Skeletal muscle satellite cell (primary cell): ENCODE measurements at regions not wholly inside any gene's neighbourhood (a gene's known extent, or its start where the extent isn't known, plus 50 kb on each side); places are given as distances from the start of the nearest gene placed in this dataset.
"Not testable (repeated sequence)": the region's sequence is repeated elsewhere in the genome, so short reads cannot be mapped to it uniquely, and the experiment has no call there.

Source experiments
- H3K27me3 ChIP-seq: 2 replicates; pipeline ENCODE4 v1.7.0; 2013; ENCODE audit warnings: low read length; ENCODE audit not compliant: control insufficient read depth, insufficient read depth
- H3K36me3 ChIP-seq: 2 replicates; pipeline ENCODE4 v1.7.0; 2013; ENCODE audit warnings: mild to moderate bottlenecking, control low read depth, low read length; ENCODE audit not compliant: insufficient read depth
- H3K4me1 ChIP-seq: 2 replicates; pipeline ENCODE4 v1.7.0; 2013; ENCODE audit warnings: low read length; ENCODE audit not compliant: control insufficient read depth, insufficient read depth
- H3K4me2 ChIP-seq: 2 replicates; pipeline ENCODE4 v1.7.0; 2013; ENCODE audit warnings: mild to moderate bottlenecking, low read length
- H3K4me3 ChIP-seq: 2 replicates; pipeline ENCODE4 v1.7.0; 2013; ENCODE audit warnings: low read length
- H3K9ac ChIP-seq: 2 replicates; pipeline ENCODE4 v1.7.0; 2013; ENCODE audit warnings: mild to moderate bottlenecking, low read depth, low read length, moderate library complexity
- H3K9me3 ChIP-seq: replicated peaks from 2 replicates; pipeline ENCODE4 v1.7.0; 2013; ENCODE audit warnings: mild to moderate bottlenecking, control low read depth, low read length

DNA sequence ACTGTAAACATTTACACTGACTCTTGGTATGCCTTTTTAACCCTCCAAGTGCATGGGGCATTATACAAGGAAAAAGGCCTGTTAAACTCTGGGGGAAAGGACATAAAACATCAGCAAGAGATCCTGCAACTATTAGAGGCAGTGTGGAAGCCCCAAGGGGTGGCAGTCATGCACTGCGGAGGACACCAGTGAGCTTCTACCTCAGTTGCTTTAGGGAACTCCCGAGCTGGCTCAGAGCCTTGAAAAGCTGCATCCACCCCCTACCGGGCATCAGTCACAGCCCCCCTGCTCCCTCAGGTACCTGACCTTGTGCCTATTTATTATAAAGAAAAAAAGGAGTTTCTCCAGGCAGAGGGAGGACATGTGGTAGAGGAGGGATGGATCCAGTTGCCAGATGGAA is 695.6 kb upstream of the LMO3 start:
- no peak overlapping the region for H3K9ac ChIP-seq
- H3K27me3 ChIP-seq: no peaks in the 10 kb centered on the region
- H3K4me1 ChIP-seq: peaks cover 15% of the 10 kb centered on the region
- H3K9me3 ChIP-seq: peaks cover 10% of the 10 kb centered on the region
- no peak overlapping the region for H3K4me3 ChIP-seq
- no peak overlapping the region for H3K4me2 ChIP-seq
- no peaks in the 10 kb centered on the region for H3K36me3 ChIP-seq

DNA sequence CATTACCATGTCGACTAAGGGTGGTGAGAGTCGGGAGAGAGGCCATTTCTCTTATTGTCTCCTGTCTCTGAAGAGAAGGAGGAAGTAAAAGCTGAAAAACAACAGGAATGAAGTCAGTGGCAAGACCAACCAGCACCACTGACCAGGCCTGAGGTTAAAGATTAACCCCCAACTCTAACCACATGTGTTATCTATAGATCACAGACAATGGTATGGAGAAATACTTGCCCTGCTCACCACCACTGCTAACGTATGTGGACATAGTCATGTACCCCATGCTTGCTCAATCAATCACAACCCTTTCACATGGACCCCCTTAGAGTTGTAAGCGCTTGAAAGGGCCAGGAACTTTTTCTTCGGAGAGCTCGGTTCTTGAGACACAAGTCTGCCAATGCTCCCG is 690.9 kb upstream of the LMO3 start:
- no peaks in the 10 kb centered on the region for H3K4me1 ChIP-seq
- H3K9ac ChIP-seq: no peak overlapping the region
- H3K27me3 ChIP-seq: no peaks in the 10 kb centered on the region
- peaks cover 3% of the 10 kb centered on the region for H3K9me3 ChIP-seq
- H3K4me3 ChIP-seq: no peak overlapping the region
- H3K36me3 ChIP-seq: no peaks in the 10 kb centered on the region
- no peak overlapping the region for H3K4me2 ChIP-seq

DNA sequence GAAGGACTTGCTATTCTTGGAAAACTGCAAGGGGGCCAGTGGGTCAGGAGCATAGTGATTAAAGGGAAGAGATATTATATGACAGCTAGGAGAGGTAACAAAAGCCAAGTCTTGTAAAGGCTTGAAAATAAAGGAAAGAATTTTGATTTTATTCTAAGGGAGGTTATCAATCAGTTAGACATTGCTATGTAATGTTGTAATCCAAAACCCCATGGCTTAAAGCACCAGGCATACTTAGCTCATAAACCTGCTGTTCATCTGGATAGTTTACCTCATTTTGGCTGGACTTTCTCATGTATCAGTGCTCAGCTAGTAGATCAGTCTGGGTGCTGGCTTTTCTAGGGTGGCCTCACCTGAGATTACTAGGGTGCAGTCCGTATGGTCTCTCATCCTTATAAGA is 680.9 kb upstream of the LMO3 start:
- no peak overlapping the region for H3K9ac ChIP-seq
- H3K4me1 ChIP-seq: no peaks in the 10 kb centered on the region
- H3K27me3 ChIP-seq: no peaks in the 10 kb centered on the region
- H3K9me3 ChIP-seq: no peaks in the 10 kb centered on the region
- no peak overlapping the region for H3K4me3 ChIP-seq
- H3K4me2 ChIP-seq: no peak overlapping the region
- H3K36me3 ChIP-seq: no peaks in the 10 kb centered on the region

DNA sequence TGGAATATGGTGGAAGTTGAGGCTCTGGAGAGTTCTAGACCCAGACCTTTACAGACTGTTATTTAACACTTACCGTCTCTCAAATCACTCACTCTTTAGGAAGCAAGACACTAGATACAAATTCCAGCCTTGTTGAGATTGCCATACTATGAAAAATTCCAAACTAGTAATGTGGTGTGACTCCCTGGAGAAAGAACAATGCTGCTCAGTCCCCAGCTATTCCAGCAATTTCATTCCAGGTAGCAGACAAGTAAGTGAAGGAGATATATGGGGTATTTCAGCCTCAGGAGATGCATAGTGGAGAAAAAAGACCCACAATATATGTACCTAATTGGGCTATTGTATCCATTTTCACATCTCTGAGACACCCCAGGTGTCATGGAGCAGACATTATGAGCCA is 678.9 kb upstream of the LMO3 start:
- no peaks in the 10 kb centered on the region for H3K9me3 ChIP-seq
- H3K4me1 ChIP-seq: no peaks in the 10 kb centered on the region
- no peak overlapping the region for H3K4me3 ChIP-seq
- no peaks in the 10 kb centered on the region for H3K36me3 ChIP-seq
- no peak overlapping the region for H3K4me2 ChIP-seq
- H3K27me3 ChIP-seq: no peaks in the 10 kb centered on the region
- H3K9ac ChIP-seq: no peak overlapping the region

DNA sequence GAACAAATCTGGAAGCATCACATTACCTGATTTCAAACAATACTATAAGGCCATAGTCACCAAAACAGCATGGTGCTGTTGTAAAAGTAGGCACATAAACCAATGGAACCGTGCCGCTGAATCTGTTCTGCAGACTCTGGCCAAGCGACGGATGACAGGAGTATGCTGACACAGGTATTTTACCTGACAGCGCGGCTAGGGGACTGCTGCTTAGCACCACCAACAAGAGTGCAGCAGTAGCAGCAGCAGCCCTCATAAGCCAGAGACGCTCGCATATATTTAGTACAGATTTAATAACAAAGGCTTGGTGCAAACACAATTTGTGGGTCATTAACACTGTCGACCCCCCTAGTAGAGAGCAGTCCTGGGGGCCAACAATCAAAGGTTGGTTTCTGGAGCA is 677.6 kb upstream of the LMO3 start:
- Histone ChIP-seq H3K27me3 (no peaks in the 10 kb centered on the region), H3K9me3 (no peaks in the 10 kb centered on the region), H3K4me1 (no peaks in the 10 kb centered on the region), H3K9ac (no peak overlapping the region), H3K36me3 (no peaks in the 10 kb centered on the region), H3K4me2 (no peak overlapping the region), H3K4me3 (no peak overlapping the region)

DNA sequence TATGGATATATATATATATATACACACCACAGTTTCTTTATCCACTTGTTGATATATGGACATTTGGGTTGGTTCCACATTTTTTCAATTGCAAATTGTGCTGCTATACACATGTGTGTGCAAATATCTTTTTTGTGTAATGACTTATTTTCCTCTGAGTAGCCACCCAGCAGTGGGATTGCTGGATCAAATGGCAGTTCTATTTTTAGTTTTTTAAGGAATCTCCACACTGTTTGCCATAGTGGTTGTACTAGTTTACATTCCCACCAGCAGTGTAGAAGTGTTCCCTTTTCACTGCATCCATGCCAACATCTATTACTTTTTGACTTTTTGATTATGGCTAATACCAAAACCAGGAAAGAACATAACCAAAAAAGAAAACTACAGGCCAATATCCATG is 676.2 kb upstream of the LMO3 start:
- H3K9me3 ChIP-seq, H3K4me2 ChIP-seq, H3K4me1 ChIP-seq, H3K27me3 ChIP-seq, H3K4me3 ChIP-seq, H3K36me3 ChIP-seq, H3K9ac ChIP-seq: not testable (repeated sequence)

DNA sequence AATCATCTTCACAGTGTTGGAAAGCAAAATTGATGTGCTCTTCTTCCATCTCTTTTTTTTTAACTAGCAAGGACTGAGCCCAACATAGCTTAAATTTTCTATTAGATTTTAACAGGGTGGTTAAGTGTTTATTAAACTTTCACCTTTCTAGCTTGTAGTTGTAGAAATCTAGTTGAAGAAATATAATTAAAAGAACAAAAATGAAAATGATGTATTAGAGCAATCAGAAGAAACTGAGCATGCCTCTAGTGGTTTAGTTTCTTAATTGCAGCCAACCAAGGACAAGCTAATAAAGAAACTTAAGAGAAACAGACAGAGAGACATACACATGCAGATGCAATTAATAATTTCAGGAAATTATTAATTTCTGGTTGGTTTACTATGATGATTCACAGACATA is 673.0 kb upstream of the LMO3 start:
- Histone ChIP-seq H3K36me3 (no peaks in the 10 kb centered on the region), H3K4me1 (no peaks in the 10 kb centered on the region), H3K27me3 (no peaks in the 10 kb centered on the region), H3K9ac (no peak overlapping the region), H3K4me2 (no peak overlapping the region), H3K9me3 (no peaks in the 10 kb centered on the region), H3K4me3 (no peak overlapping the region)

DNA sequence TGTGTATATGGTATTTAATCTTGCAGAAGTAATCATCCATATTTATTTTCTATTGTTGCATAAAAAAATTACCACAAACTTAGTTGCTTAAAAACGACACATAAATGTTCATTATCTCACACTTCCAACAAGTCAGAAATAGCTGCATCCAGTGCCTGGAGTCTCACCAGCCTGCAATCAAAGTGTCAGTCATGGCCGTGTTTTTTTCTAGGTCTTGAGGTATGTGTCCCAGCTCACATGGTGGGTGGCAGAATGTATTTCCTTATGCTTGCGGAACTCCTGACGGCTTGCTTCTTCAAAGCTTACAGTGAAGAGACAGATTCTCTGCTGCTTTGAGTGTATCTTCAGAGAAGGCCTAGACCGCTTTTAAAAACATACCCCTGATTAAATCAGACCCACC is 670.2 kb upstream of the LMO3 start:
- no peaks in the 10 kb centered on the region for H3K36me3 ChIP-seq
- no peak overlapping the region for H3K9ac ChIP-seq
- no peaks in the 10 kb centered on the region for H3K9me3 ChIP-seq
- H3K4me3 ChIP-seq: no peak overlapping the region
- H3K4me1 ChIP-seq: no peaks in the 10 kb centered on the region
- no peak overlapping the region for H3K4me2 ChIP-seq
- H3K27me3 ChIP-seq: no peaks in the 10 kb centered on the region

DNA sequence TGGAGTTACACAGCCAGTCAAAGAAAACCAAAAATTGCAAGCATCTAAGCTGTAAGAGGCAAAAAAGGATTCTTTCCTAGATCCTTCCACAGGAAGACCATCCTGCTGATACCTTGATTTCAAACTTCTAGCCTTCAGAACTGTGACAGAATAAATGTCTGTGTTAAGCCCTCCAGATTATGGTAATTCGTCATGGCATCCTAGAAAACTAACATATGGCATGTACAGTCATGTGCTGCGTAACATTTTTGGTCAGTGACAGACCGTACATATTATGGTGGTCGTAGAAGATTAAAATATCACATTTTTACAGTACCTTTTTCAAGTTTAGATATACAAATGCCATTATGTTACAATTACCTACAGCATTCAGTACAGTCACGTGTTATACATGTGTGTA is 660.9 kb upstream of the LMO3 start:
- Histone ChIP-seq H3K4me3 (no peak overlapping the region), H3K4me2 (no peak overlapping the region), H3K9ac (no peak overlapping the region), H3K27me3 (no peaks in the 10 kb centered on the region), H3K9me3 (no peaks in the 10 kb centered on the region), H3K36me3 (no peaks in the 10 kb centered on the region), H3K4me1 (peaks cover 7% of the 10 kb centered on the region)

DNA sequence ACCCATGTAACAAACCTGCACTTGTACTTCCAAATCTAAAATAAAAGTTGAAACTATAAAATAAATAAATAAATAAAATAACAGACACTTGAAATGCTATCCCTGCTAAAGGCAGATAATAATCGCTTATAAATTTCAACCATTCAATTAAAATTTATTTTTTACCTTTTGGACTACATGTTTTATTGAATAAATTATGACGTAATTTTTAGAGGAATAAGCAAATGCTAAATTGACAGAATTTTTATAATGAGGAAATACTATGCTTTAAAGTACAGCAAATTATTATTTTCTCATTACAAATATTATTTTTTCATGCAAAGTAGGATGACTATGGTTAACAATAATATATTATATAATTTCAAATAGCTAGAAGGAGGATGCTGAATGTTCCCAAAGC is 658.6 kb upstream of the LMO3 start:
- no peaks in the 10 kb centered on the region for H3K36me3 ChIP-seq
- no peaks in the 10 kb centered on the region for H3K9me3 ChIP-seq
- H3K27me3 ChIP-seq: no peaks in the 10 kb centered on the region
- no peak overlapping the region for H3K4me3 ChIP-seq
- H3K4me2 ChIP-seq: no peak overlapping the region
- no peak overlapping the region for H3K9ac ChIP-seq
- H3K4me1 ChIP-seq: no peaks in the 10 kb centered on the region

DNA sequence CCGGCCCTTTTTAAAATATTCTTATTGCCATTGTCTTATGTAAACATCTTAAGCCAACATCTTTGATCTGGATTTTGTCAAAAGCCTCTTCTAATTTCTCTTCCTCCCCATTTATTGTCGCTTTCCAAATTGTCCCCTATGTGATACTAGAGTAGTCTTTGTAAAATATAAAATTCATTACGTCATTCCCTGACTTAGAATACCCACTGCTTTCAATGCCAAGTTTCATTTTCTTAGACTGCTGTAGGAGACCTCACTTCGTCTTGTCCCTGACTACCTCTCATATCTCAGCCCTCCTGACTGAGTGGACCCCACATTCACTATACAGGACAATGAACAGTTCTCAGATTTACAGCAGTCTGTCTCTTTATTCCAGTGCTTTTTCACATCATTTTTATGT is 633.9 kb upstream of the LMO3 start:
- Histone ChIP-seq H3K4me2 (no peak overlapping the region), H3K9me3 (no peaks in the 10 kb centered on the region), H3K9ac (no peak overlapping the region), H3K36me3 (no peaks in the 10 kb centered on the region), H3K4me3 (no peak overlapping the region), H3K27me3 (no peaks in the 10 kb centered on the region), H3K4me1 (no peaks in the 10 kb centered on the region)

DNA sequence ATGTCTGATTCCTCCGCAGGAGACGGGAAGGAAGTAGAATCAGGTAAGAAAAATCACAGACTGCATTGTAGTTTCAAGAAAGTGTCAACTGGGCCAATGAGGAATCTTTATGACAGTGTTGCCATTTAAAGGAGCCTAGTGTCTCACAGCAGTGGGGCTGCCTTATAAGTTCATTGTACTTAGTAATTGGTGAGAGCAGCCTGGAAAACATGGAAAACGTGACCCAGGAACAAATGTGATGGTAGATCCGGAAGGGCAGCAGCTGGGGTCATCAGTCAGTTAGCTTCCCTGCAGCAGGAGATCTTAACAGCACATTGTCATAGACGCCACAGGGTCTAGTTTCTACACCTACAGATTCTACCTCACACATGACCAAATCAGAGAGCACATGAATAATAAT is 630.0 kb upstream of the LMO3 start:
- Histone ChIP-seq H3K9ac (no peak overlapping the region), H3K4me3 (no peak overlapping the region), H3K4me1 (no peaks in the 10 kb centered on the region), H3K4me2 (no peak overlapping the region), H3K9me3 (no peaks in the 10 kb centered on the region), H3K36me3 (no peaks in the 10 kb centered on the region), H3K27me3 (no peaks in the 10 kb centered on the region)
